CD14-positive monocyte (primary cell): ENCODE measurements at regions not wholly inside any gene's neighbourhood (a gene's known extent, or its start where the extent isn't known, plus 50 kb on each side); places are given as distances from the start of the nearest gene placed in this dataset.

ENCODE experiments used
- DNase-seq, 3 donors: peaks; one replicate each; pipeline ENCODE4 v3.0.0-alpha.2; 2011 to 2022
- H2AFZ ChIP-seq: 2 replicates; pipeline ENCODE4 v1.6.0; 2012; ENCODE audit warnings: mild to moderate bottlenecking, low read depth, low read length, inconsistent platforms; ENCODE audit not compliant: insufficient read depth, poor library complexity, severe bottlenecking
- H3K27ac ChIP-seq, 2 donors: 1 replicate in 1 of 2; 2 replicates in 1 of 2; pipeline ENCODE4 v1.5.1; 2012 to 2013; ENCODE audit warnings: low read length in 2 of 2, control low read depth in 1 of 2, inconsistent platforms in 1 of 2, low read depth in 1 of 2, mild to moderate bottlenecking in 1 of 2
- H3K27me3 ChIP-seq, 2 donors: one replicate each; pipeline versions ENCODE4 v1.6.0 to v1.6.1; 2011 to 2013; ENCODE audit warnings: low read length in 2 of 2; ENCODE audit not compliant: control insufficient read depth in 2 of 2, insufficient read depth in 2 of 2
- H3K36me3 ChIP-seq, 2 donors: replicated peaks in 1 of 2; 1 replicate in 1 of 2; 2 replicates in 1 of 2; pipeline versions ENCODE4 v1.5.1 to v1.6.1; 2012 to 2013; ENCODE audit warnings: low read length in 2 of 2, control low read depth in 1 of 2, inconsistent platforms in 1 of 2, mild to moderate bottlenecking in 1 of 2; ENCODE audit not compliant: insufficient read depth in 2 of 2, control insufficient read depth in 1 of 2
- H3K4me1 ChIP-seq, 2 donors: 1 replicate in 1 of 2; 2 replicates in 1 of 2; pipeline versions ENCODE4 v1.5.1 to v1.6.1; 2012 to 2013; ENCODE audit warnings: low read length in 2 of 2, control low read depth in 1 of 2, inconsistent platforms in 1 of 2, mild to moderate bottlenecking in 1 of 2, moderate library complexity in 1 of 2; ENCODE audit not compliant: insufficient read depth in 2 of 2, control insufficient read depth in 1 of 2
- H3K4me2 ChIP-seq: replicated peaks from 2 replicates; pipeline ENCODE3; 2012; ENCODE audit warnings: low read length, moderate library complexity, mild to moderate bottlenecking; ENCODE audit not compliant: poor library complexity, severe bottlenecking; ENCODE audit errors: extremely low read depth
- H3K4me3 ChIP-seq, 3 experiments: fragments of 200-600 bp in 1 of 3; sonication (generic) in 1 of 3; replicated peaks in 1 of 3; 1 replicate in 2 of 3; 2 replicates in 1 of 3; pipeline ENCODE4 v1.5.1; 2011 to 2013; ENCODE audit warnings: low read length in 3 of 3, mild to moderate bottlenecking in 3 of 3, control low read depth in 2 of 3, low read depth in 2 of 3, inconsistent platforms in 1 of 3, moderate library complexity in 1 of 3
- H3K79me2 ChIP-seq: 2 replicates; pipeline ENCODE4 v1.6.0; 2012; ENCODE audit warnings: mild to moderate bottlenecking, control low read depth, inconsistent platforms, low read length, moderate library complexity; ENCODE audit not compliant: insufficient read depth
- H3K9ac ChIP-seq: 2 replicates; pipeline ENCODE4 v1.6.0; 2017; ENCODE audit warnings: low read length, mild to moderate bottlenecking; ENCODE audit not compliant: insufficient read depth, poor library complexity, severe bottlenecking
- H3K9me3 ChIP-seq, 2 donors: replicated peaks in 1 of 2; 1 replicate in 1 of 2; 2 replicates in 1 of 2; pipeline versions ENCODE4 v1.5.1 to v1.6.1; 2012 to 2013; ENCODE audit warnings: low read length in 2 of 2, control low read depth in 1 of 2; ENCODE audit not compliant: control insufficient read depth in 1 of 2, insufficient read depth in 1 of 2
- H4K20me1 ChIP-seq: 2 replicates; pipeline ENCODE4 v1.6.0; 2012; ENCODE audit warnings: mild to moderate bottlenecking, low read length, control low read depth, moderate library complexity; ENCODE audit not compliant: insufficient read depth
- H3K27ac Mint-ChIP-seq, 7 donors: one replicate each; pipeline ENCODE4 v1.8.0; 2020; ENCODE audit warnings: mild to moderate bottlenecking in 7 of 7, mixed read lengths in 7 of 7, moderate library complexity in 6 of 7, inconsistent platforms in 2 of 7
- H3K27me3 Mint-ChIP-seq, 3 donors: one replicate each; pipeline ENCODE4 v1.8.0; 2021 to 2022; ENCODE audit warnings: low read depth in 3 of 3, mild to moderate bottlenecking in 3 of 3, mixed read lengths in 3 of 3, moderate library complexity in 3 of 3, inconsistent platforms in 1 of 3
- H3K36me3 Mint-ChIP-seq, 2 donors: one replicate each; pipeline ENCODE4 v1.8.0; 2020; ENCODE audit warnings: mixed read lengths in 2 of 2, inconsistent platforms in 1 of 2, mild to moderate bottlenecking in 1 of 2
- H3K4me1 Mint-ChIP-seq: one replicate; pipeline ENCODE4 v1.8.0; 2020; ENCODE audit warnings: mild to moderate bottlenecking, mixed read lengths
- H3K4me3 Mint-ChIP-seq, 2 donors: one replicate each; pipeline ENCODE4 v1.8.0; 2020; ENCODE audit warnings: mild to moderate bottlenecking in 2 of 2, mixed read lengths in 2 of 2, moderate library complexity in 1 of 2
- H3K9me3 Mint-ChIP-seq, 7 donors: one replicate each; pipeline ENCODE4 v1.8.0; 2020 to 2022; ENCODE audit warnings: mixed read lengths in 7 of 7, mild to moderate bottlenecking in 6 of 7, moderate library complexity in 6 of 7, inconsistent platforms in 2 of 7
- CTCF ChIP-seq: fragments of 200-600 bp; IDR thresholded peaks from one replicate; pipeline ENCODE4 v1.8.0; 2022; ENCODE audit warnings: antibody characterized with exemption, mild to moderate bottlenecking
- WGBS: methylation state at CpG from one replicate; pipeline ENCODE4 v1.1.5; 2013; ENCODE audit warnings: missing lambda C conversion rate; ENCODE audit not compliant: insufficient coverage; 5-methylcytosine and 5-hydroxymethylcytosine counted together
- intact Hi-C, 2 donors: fragments of 100-400 bp; cut with micrococcal nuclease; formaldehyde crosslinking; loops; one replicate each; pipeline versions ENCODE4 v1.15.0 to v1.15.1; 2023

- intact Hi-C loops: no loop called here
- Mint-ChIP-seq H3K27me3 (peaks cover 0 to 2% (median 0%) of the 10 kb centered on the region in 3 donors), H3K36me3 (no peaks in the 10 kb centered on the region), H3K4me1 (no peaks in the 10 kb centered on the region), H3K27ac (no peak overlapping the region), H3K4me3 (no peak overlapping the region), H3K9me3 (peaks cover 0 to 5% (median 2%) of the 10 kb centered on the region in 7 donors)
- Histone ChIP-seq H3K4me2 (no peak overlapping the region), H3K79me2 (no peaks in the 10 kb centered on the region), H4K20me1 (no peaks in the 10 kb centered on the region), H3K4me1 (no peaks in the 10 kb centered on the region), H3K4me3 (no peak overlapping the region), H2AFZ (no peak overlapping the region), H3K36me3 (no peaks in the 10 kb centered on the region), H3K27ac (no peak overlapping the region), H3K27me3 (no peaks in the 10 kb centered on the region), H3K9me3 (no peaks in the 10 kb centered on the region), H3K9ac (no peak overlapping the region)
- DNase-seq: no peak
- TF ChIP-seq CTCF: no peak
- no CpG with 5 or more reads among the region's 4 CpGs for WGBS
Observed at GRCh38 chr2:220847589-220847988, 724.5 kb downstream of the EPHA4 start.

- H3K27me3 Mint-ChIP-seq: peaks cover 0 to 2% (median 0%) of the 10 kb centered on the region in 3 donors
- H3K9ac ChIP-seq: no peak overlapping the region
- H3K4me1 Mint-ChIP-seq: no peaks in the 10 kb centered on the region
- H4K20me1 ChIP-seq: no peaks in the 10 kb centered on the region
- no CpG with 5 or more reads among the region's 5 CpGs for WGBS
- no peaks in the 10 kb centered on the region for H3K27me3 ChIP-seq
- no peak for TF ChIP-seq CTCF
- no peaks in the 10 kb centered on the region for H3K9me3 ChIP-seq
- no peak overlapping the region for H2AFZ ChIP-seq
- H3K4me3 Mint-ChIP-seq: no peak overlapping the region
- H3K4me3 ChIP-seq: no peak overlapping the region
- no peaks in the 10 kb centered on the region for H3K36me3 Mint-ChIP-seq
- DNase-seq: no peak
- H3K4me2 ChIP-seq: no peak overlapping the region
- H3K9me3 Mint-ChIP-seq: peaks cover 0 to 6% (median 3%) of the 10 kb centered on the region in 7 donors
- no peak overlapping the region for H3K27ac Mint-ChIP-seq
- intact Hi-C loops: no loop called here
- H3K79me2 ChIP-seq: no peaks in the 10 kb centered on the region
- no peaks in the 10 kb centered on the region for H3K36me3 ChIP-seq
- no peaks in the 10 kb centered on the region for H3K4me1 ChIP-seq
- no peak overlapping the region for H3K27ac ChIP-seq
Observed at GRCh38 chr2:220849433-220849832, 722.7 kb downstream of the EPHA4 start.
